Dedifferentiated amniotic fluid mesenchymal stem cell (primary cell): ENCODE measurements at regions not wholly inside any gene's neighbourhood (a gene's known extent, or its start where the extent isn't known, plus 50 kb on each side); places are given as distances from the start of the nearest gene placed in this dataset.

Experiments
- DNase-seq: peaks from one replicate; pipeline ENCODE4 v3.0.0-alpha.2; 2016; ENCODE audit errors: extremely low spot score

DNA sequence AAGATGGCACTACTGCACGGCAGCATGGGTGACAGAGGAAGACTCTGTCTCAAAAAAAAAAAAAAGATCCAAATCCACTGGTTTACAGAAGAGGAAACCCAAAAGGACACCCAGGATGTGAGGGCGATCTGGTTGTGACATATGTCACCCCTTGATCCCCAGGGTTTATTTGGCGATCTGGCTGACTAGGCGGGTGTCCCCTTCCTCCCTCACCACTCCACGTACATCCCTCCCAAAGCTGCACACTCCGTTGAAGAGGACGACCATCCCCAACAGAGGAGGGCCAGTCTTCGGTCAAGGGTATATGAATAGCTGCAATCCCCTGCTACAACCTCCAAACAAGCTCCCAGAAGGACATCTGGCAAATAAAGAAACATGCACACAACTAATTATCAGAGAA, 111.6 kb downstream of the HTR5A start:
- DNase-seq, result no peak

DNA sequence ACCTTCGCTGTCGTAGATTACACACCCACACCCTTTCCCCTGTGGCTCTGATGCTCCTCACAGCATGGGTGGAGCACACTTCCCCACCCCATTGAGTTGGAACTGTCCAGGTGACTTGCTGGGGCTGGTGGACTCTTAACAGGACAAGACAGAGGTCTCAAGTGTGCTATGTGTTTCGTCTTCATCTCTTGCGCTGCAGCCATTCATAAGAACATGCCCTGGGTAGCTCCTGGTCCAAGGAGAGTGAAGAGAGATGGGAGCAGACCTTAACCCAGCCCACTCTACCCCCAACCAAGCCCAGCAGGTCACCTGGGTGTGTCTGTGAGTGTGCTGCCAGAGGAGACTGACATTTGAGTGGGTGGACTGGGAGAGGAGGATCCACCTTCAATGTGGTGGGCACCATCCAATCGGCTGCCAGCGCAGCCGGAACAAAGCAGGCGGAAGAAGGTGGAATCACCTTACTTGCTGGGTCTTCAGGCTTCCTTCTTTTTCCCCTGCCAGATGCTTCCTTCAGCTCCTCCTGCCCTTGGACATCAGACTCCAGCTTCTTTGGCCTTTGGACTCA, 112.4 kb downstream of the HTR5A start:
- DNase-seq, result no peak

DNA sequence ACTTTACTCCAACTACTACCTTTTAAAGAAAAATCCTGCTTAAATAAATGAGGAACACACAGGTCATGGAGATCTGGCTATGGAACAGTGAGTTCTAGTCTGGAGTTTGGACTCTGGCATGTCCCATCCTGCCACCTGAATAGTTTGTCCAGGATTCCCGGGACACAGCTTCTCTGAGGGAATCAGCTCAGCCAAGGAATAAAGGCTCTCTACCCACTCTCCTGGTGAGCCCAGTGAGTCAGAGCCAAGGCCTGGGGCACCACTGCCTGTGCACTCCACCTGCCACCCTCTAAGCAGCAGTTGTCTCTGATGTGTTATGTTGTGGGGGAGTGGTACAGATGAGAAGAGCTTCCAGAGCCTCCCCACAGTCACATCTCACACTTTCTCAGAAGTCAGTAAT, 113.5 kb downstream of the HTR5A start:
- no peak for DNase-seq

GRCh38 chr7:155184923-155185322, 112.8 kb upstream of the INSIG1 start:
- DNase-seq, result no peak

GRCh38 chr7:155187061-155187785, 110.5 kb upstream of the INSIG1 start:
- DNase-seq, result no peak

GRCh38 chr7:155188357-155188756, 109.3 kb upstream of the INSIG1 start:
- DNase-seq, result no peak

DNA sequence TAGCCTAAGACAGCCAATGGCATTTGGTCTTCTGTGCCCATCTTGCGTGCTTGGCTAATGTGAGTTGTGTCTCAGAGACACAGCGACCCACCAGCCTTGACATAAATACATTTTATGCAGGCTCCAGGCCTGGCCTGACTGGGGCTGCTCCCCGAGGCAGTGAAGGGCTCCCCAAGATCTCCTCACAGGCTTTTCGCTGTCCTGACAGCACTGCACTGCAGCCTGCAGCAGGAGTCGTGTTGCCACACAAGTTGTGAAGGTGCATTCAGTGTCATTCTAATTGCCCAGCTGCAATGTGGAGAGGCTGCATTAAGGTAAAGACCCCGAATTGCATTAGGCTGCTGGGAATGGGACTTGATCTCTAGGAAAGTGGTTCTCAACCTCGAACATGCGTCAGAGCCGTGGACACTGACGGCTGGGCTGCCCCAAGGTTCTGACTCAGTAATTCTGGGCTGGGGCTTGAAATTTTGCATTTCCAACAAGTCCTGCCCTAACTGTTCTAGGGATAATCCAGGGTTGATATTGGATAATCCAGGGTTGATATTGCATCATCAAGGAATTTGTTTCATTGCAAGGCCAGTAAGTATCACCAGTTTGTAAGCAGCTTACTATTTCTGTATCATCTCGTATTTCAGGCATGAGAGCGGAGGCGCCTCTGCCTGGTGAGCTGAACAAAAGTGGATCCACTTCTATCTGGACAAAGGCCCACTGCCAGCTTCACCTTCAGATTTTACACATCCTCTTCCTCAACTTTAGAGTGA, 108.7 kb upstream of the INSIG1 start:
- DNase-seq, result no peak

GRCh38 chr7:155189590-155189989, 108.1 kb upstream of the INSIG1 start:
- DNase-seq, result no peak

GRCh38 chr7:155190688-155191087, 107.0 kb upstream of the INSIG1 start:
- no peak for DNase-seq

DNA sequence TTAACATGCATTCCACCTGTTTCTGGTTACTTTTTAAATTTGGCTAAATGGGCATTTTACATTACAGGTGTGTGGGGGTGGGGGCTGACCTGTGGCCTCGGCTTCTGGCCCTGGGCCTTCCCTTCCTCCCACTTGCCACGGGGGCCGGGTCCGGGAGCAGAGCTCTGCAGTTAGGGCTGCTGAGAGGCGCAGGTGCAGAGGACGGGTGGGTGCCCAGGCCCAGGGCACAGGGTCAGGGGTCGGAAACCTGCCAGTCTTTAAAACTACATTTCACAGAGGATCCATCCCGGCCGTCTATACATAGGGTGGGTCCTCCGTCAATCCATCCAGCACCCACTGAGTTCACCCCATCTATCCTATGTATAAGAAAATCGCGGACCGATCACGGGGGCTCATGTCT, 106.5 kb upstream of the INSIG1 start:
- DNase-seq, result no peak

DNA sequence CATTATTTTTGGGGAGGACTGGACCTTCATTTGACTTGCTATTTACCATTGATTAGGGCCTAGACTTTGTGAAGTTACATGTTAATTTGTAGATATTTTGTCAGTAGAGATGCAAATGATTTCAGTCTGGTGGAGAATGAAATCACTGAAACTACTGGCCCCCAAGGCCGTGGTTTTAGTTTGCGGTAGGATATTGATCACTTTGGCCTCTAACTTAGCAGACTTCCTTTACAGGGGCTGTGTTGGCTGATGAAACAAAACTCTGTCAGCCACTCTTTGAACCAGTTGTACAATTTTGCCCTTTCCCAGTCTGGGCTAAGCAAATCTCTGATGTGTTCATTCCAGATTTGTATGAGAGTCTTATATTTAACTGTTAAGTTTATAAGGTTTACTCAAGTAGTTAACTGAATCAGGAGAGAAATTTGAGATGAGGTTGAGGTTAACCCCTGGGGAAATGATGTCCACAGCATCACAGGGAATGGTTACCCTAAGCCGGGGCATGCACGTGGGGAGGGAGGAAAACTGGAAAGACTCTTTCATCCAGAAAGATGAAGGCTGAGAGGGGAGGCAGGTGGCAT, 105.7 kb upstream of the INSIG1 start:
- DNase-seq, result no peak

DNA sequence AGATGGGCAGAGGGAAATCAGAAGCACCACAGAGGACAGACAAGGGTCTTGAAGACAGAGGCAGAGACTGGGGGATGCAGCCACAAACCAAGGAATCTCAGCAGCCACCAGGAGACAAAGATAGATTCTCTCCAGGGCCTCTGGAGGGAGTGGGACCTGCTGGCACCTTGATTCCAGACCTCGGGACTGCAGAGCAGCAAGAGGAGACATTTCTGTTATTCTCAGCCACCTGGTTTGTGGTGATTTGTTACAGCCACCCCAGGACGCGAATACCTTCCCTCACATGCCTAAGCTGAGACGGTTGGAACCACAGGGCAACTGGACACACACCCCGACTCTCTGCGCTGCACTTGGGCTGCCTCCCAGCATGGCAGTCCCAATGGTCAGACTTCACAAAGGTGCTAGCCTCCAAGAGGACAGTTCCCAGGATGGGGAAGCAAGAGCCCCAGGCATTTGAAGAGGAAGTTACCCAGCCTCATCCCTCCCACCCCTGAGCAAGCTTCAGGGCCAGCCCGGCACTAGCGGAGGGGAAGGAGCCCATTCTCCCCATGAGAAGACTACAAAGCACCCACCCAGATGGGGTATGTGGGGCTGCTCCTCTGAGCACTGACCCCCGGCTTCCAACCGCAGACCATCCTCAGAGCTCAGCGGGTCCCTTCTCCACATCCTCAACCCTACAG, 104.6 kb upstream of the INSIG1 start:
- DNase-seq, result no peak

- DNase-seq, result no peak
Observed at GRCh38 chr7:155193716-155194115, 104.0 kb upstream of the INSIG1 start.

DNA sequence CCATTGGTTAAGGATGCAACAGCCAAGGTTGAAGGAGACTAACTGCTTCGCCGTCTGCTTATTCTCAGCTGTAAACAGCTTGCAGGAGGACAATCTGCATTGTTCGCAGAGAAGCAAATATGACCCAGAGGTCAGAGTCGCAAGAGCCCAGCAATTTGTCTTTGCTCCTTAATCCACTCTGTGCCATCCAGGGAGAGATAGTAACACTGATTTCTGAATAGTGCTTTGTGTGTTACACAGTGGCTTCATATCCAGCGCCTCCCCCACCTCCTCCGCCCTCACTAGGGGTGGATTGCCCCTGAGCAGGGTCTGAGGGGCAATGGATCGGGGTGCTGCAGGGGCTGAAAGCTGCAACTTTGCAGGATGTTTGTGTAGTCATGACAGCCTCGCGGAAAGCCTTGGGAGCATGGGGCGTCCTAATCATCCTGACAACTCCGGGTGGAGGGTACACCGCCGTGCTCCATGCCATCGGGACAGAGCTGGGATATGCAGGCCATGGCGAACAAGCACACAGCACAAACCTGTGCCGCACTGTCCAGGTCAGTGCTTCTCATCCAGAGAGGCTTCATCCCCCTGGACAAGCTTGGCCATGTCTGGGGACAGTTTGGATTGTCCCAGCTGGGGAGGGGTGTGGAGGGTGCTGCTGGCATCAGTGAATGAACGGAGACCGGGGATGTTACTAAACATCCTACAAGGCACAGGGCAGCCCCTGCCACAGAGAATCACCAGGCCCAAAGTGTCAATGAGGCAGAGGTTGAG, 103.1 kb upstream of the INSIG1 start:
- DNase-seq, result no peak

GRCh38 chr7:155195939-155196523, 101.6 kb upstream of the INSIG1 start:
- DNase-seq, result no peak

DNA sequence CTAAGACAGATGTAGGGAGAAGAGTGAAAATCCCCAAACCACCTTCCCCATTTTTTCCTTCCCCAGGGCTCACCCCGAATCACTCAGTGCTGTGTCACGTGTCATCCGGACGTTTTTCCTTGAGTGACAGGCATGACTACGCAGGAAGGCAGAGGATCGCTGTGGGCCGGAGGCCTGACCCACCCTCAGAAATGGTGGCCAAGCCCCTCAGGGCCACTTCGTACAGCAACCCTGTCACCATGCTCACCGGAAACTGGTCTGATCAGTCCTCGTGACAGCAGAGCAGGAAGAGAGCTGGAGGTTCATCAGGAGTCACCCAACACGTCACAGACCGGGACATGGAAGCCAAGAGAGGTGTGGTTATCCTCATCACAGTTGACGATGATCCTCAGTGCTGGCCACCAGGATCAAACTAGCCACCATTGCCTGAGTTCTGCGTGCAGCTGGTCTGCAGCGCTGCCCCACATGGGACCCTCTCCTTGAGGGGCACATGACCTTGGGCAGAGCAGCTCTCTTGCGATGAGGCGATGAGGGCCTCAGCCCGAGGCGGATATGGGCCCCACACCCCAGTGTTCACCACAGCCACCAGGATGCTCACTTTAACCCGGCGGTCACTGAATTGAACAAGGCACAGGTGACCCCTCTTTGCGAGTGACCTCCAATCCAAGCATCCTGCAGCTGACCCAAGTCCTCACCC, 99.3 kb upstream of the INSIG1 start:
- no peak for DNase-seq

DNA sequence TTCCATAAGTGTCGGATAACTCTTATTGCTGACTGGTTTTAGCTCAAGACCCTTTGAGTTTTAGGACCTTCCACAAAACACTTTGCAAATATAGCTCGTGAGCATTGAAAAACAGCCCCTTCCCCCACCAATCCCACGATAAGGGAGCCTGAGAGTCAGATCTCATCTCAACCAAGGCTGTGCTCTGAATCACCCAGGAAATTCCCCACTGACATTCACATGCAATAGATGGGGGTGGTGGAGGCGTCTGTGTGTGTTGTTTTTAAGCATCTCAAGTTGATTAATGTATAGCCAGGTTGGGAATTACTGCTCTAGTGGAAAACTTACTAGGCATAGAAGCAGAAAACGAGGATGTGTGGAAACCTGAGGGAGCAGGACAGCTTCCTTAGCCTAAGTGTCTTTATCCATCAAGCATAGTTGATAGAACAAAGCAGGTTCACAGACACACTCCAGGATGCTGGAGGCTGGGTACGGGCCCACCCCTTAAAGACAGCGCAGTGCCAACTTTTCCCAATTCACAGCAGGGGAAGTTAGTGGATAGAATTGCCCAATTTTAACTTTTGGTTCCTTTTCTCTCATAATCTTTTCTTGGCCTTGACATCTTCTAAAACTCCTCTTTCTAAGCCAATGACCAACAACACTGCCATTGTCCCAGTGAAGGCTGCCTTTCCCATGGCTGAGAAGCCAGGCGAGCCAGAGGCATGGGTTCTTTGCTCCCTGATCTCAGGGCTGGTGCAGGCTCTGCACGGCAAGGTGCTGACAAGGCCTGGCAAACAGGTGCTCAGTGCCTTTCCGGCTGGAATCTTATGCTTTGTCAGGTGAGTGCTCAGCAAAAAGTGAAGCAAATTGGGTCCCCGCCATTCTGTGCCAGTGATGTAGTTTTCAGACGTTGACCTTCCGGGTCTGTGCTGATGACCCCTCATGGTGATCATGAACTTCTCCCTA, 98.5 kb upstream of the INSIG1 start:
- DNase-seq, result peak; percentile 23

- no peak for DNase-seq
Observed at GRCh38 chr7:155201325-155202087, 96.2 kb upstream of the INSIG1 start.
